Panc1 (cell line): ENCODE measurements at regions not wholly inside any gene's neighbourhood (a gene's known extent, or its start where the extent isn't known, plus 50 kb on each side); places are given as distances from the start of the nearest gene placed in this dataset.

Experiments
- ATAC-seq: fragments of 200-7000 bp; cut with Tn5 transposase; 2 replicates; pipeline ENCODE4 v1.9.1; 2020; ENCODE audit warnings: mild to moderate bottlenecking, moderate library complexity
- BruUV-seq: library from RNA; stranded (reverse); fragments of 400-500 nt; replicated peaks from 2 replicates; lab custom pipeline; 2021; lab: Mats Ljungman, UMichigan
- CTCF ChIA-PET: fragments of 300-600 bp; sonication (Branson Sonifier 250); formaldehyde crosslinking; loops from one replicate; lab custom pipeline; 2022; ENCODE audit warnings: antibody characterized with exemption; lab: Charles Lee
- POLR2A ChIA-PET: fragments of 300-600 bp; sonication (Branson Sonifier 250); formaldehyde crosslinking; loops from one replicate; lab custom pipeline; 2022; ENCODE audit warnings: antibody characterized with exemption; lab: Charles Lee
- DNase-seq: peaks from one replicate; pipeline ENCODE4 v3.0.0-alpha.2; 2010; ENCODE audit warnings: low read depth, low spot score
- H3K27ac ChIP-seq: 2 replicates; pipeline ENCODE4 v1.5.1; 2011; ENCODE audit warnings: mild to moderate bottlenecking, low read length, inconsistent platforms
- H3K27me3 ChIP-seq: fragments of 200-500 bp; sonication (Bioruptor generic); 2 replicates; pipeline ENCODE4 v1.6.0; 2014; ENCODE audit warnings: low read length, inconsistent platforms; ENCODE audit not compliant: control insufficient read depth, insufficient read depth
- H3K36me3 ChIP-seq: fragments of 200-500 bp; sonication (Bioruptor generic); 2 replicates; pipeline ENCODE4 v1.5.1; 2014; ENCODE audit warnings: inconsistent platforms, mild to moderate bottlenecking, low read length, moderate library complexity; ENCODE audit not compliant: control insufficient read depth, insufficient read depth
- H3K4me1 ChIP-seq: 2 replicates; pipeline ENCODE4 v1.5.1; 2011; ENCODE audit warnings: inconsistent platforms, mild to moderate bottlenecking, low read length, moderate library complexity; ENCODE audit not compliant: control insufficient read depth, insufficient read depth
- H3K4me3 ChIP-seq, 2 experiments: 2 replicates each; pipeline ENCODE4 v1.5.1; 2011 to 2012; ENCODE audit warnings: low read depth in 2 of 2, low read length in 2 of 2, mild to moderate bottlenecking in 2 of 2, inconsistent platforms in 1 of 2, moderate library complexity in 1 of 2
- H3K9me3 ChIP-seq: fragments of 200-500 bp; sonication (Bioruptor generic); 2 replicates; pipeline ENCODE4 v1.5.1; 2014; ENCODE audit warnings: low read depth, mild to moderate bottlenecking, inconsistent platforms, low read length, moderate library complexity; ENCODE audit not compliant: control insufficient read depth, insufficient read depth
- POLR2AphosphoS5 ChIP-seq: IDR thresholded peaks from 2 replicates; pipeline ENCODE4 v1.6.1; 2012; ENCODE audit warnings: mild to moderate bottlenecking, low read depth, low read length, moderate library complexity
- SIN3A ChIP-seq: IDR thresholded peaks from 2 replicates; pipeline ENCODE4 v1.6.1; 2012; ENCODE audit warnings: low read depth, mild to moderate bottlenecking, low read length, moderate library complexity, borderline replicate concordance; ENCODE audit not compliant: insufficient read depth
- TCF7L2 ChIP-seq: IDR thresholded peaks from 2 replicates; pipeline ENCODE4 v1.6.1; 2011; ENCODE audit warnings: mild to moderate bottlenecking, low read depth, low read length, inconsistent platforms
- in situ Hi-C: cut with HindIII; loops from 2 replicates; pipeline ENCODE4 v1.10.0; 2016; ENCODE audit warnings: low sequenced_read_pairs, low pct_unique_long_range_greater_than_20kb
- intact Hi-C: fragments of 100-400 bp; cut with micrococcal nuclease; formaldehyde crosslinking; loops from one replicate; pipeline ENCODE4 v1.10.0; 2022; ENCODE audit not compliant: unreplicated experiment
- TF ChIP-seq, protein P1 (sequence below), 2 experiments: IDR thresholded peaks; 2 replicates each; pipeline ENCODE4 v1.6.1; 2011 to 2012; ENCODE audit warnings: low read depth in 2 of 2, control low read depth in 1 of 2, low read length in 1 of 2, mild to moderate bottlenecking in 1 of 2, moderate library complexity in 1 of 2; ENCODE audit not compliant: insufficient read depth in 1 of 2
- TF ChIP-seq, protein P2 (sequence below): fragments of 450-650 bp; IDR thresholded peaks from 2 replicates; pipeline ENCODE4 v1.5.1; 2017; ENCODE audit warnings: mild to moderate bottlenecking

- Histone ChIP-seq H3K27ac (no peak overlapping the region), H3K27me3 (no peaks in the 10 kb centered on the region; the same call in 1 of the 2 replicates), H3K36me3 (no peaks in the 10 kb centered on the region), H3K4me1 (no peaks in the 10 kb centered on the region; the same call in 1 of the 2 replicates), H3K4me3 (no peak overlapping the region), H3K9me3 (no peaks in the 10 kb centered on the region)
- ChIA-PET CTCF (no interaction called here), POLR2A (no interaction called here)
- no TSS peak for BruUV-seq
- intact Hi-C loops (no loop called here), in situ Hi-C loops (no loop called here)
- DNase-seq (no peak), ATAC-seq (no peak)
- TF ChIP-seq, protein P1, sequence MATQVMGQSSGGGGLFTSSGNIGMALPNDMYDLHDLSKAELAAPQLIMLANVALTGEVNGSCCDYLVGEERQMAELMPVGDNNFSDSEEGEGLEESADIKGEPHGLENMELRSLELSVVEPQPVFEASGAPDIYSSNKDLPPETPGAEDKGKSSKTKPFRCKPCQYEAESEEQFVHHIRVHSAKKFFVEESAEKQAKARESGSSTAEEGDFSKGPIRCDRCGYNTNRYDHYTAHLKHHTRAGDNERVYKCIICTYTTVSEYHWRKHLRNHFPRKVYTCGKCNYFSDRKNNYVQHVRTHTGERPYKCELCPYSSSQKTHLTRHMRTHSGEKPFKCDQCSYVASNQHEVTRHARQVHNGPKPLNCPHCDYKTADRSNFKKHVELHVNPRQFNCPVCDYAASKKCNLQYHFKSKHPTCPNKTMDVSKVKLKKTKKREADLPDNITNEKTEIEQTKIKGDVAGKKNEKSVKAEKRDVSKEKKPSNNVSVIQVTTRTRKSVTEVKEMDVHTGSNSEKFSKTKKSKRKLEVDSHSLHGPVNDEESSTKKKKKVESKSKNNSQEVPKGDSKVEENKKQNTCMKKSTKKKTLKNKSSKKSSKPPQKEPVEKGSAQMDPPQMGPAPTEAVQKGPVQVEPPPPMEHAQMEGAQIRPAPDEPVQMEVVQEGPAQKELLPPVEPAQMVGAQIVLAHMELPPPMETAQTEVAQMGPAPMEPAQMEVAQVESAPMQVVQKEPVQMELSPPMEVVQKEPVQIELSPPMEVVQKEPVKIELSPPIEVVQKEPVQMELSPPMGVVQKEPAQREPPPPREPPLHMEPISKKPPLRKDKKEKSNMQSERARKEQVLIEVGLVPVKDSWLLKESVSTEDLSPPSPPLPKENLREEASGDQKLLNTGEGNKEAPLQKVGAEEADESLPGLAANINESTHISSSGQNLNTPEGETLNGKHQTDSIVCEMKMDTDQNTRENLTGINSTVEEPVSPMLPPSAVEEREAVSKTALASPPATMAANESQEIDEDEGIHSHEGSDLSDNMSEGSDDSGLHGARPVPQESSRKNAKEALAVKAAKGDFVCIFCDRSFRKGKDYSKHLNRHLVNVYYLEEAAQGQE (IDR thresholded peaks at IDR 0.05; ENCODE audit: insufficient read depth in 1 of 2, low read depth in 2 of 2, low read length in 1 of 2), result no peak
- TF ChIP-seq, protein P2, sequence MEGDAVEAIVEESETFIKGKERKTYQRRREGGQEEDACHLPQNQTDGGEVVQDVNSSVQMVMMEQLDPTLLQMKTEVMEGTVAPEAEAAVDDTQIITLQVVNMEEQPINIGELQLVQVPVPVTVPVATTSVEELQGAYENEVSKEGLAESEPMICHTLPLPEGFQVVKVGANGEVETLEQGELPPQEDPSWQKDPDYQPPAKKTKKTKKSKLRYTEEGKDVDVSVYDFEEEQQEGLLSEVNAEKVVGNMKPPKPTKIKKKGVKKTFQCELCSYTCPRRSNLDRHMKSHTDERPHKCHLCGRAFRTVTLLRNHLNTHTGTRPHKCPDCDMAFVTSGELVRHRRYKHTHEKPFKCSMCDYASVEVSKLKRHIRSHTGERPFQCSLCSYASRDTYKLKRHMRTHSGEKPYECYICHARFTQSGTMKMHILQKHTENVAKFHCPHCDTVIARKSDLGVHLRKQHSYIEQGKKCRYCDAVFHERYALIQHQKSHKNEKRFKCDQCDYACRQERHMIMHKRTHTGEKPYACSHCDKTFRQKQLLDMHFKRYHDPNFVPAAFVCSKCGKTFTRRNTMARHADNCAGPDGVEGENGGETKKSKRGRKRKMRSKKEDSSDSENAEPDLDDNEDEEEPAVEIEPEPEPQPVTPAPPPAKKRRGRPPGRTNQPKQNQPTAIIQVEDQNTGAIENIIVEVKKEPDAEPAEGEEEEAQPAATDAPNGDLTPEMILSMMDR, result no peak
- TF ChIP-seq TCF7L2, result no peak
- TF ChIP-seq SIN3A, result no peak
- TF ChIP-seq POLR2AphosphoS5, result no peak
Measured at GRCh38 chr15:31485911-31486461, 159.4 kb downstream of the KLF13 start.

GRCh38 chr15:31486506-31486905, 159.9 kb downstream of the KLF13 start:
- POLR2A ChIA-PET, result no interaction called here
- TF ChIP-seq SIN3A (no peak), TCF7L2 (no peak), POLR2AphosphoS5 (no peak)
- TF ChIP-seq, protein P1 (IDR thresholded peaks at IDR 0.05; ENCODE audit: insufficient read depth in 1 of 2, low read depth in 2 of 2, low read length in 1 of 2), result no peak
- TF ChIP-seq, protein P2, result no peak
- Histone ChIP-seq H3K4me1 (no peaks in the 10 kb centered on the region; the same call in 1 of the 2 replicates), H3K36me3 (no peaks in the 10 kb centered on the region), H3K27me3 (no peaks in the 10 kb centered on the region; the same call in none of the 2 replicates), H3K4me3 (no peak overlapping the region), H3K27ac (no peak overlapping the region), H3K9me3 (peaks cover 4% of the 10 kb centered on the region; the same call in 1 of the 2 replicates)
- BruUV-seq, result no TSS peak
- CTCF ChIA-PET, result no interaction called here
- DNase-seq (no peak), ATAC-seq (no peak)
- intact Hi-C loops, result no loop called here
- in situ Hi-C loops, result no loop called here
